OCI-LY3 (cell line): ENCODE measurements at regions not wholly inside any gene's neighbourhood (a gene's known extent, or its start where the extent isn't known, plus 50 kb on each side); places are given as distances from the start of the nearest gene placed in this dataset.

Source experiments
- H2AFZ ChIP-seq: fragments of 200-600, 300-600 bp; shearing (Covaris generic); 2 replicates; pipeline ENCODE4 v1.6.0; 2014; ENCODE audit warnings: antibody characterized with exemption, low read depth, low read length
- H3K27ac ChIP-seq: fragments of 200-600, 300-600 bp; sonication (generic); 2 replicates; pipeline ENCODE4 v1.5.1; 2014; ENCODE audit warnings: mild to moderate bottlenecking, low read length, moderate library complexity, mixed read lengths
- H3K27me3 ChIP-seq: fragments of 200-600, 300-600 bp; sonication (generic); 2 replicates; pipeline ENCODE4 v1.6.1; 2014; ENCODE audit warnings: low read depth, low read length, mixed read lengths
- H3K36me3 ChIP-seq: fragments of 200-600, 300-600 bp; sonication (generic); replicated peaks from 2 replicates; pipeline ENCODE3; 2014; ENCODE audit warnings: low read depth, low read length, mixed read lengths
- H3K4me1 ChIP-seq: fragments of 300-600, 200-600 bp; sonication (generic); 2 replicates; pipeline ENCODE4 v1.6.1; 2014; ENCODE audit warnings: low read length, mixed read lengths
- H3K4me2 ChIP-seq: fragments of 200-600, 300-600 bp; sonication (generic); 2 replicates; pipeline ENCODE4 v1.6.1; 2014; ENCODE audit warnings: low read length, mixed read lengths
- H3K4me3 ChIP-seq: fragments of 300-600, 200-600 bp; sonication (generic); 2 replicates; pipeline ENCODE4 v1.5.1; 2014; ENCODE audit warnings: antibody characterized with exemption, mild to moderate bottlenecking, low read length, moderate library complexity
- H3K79me2 ChIP-seq: fragments of 300-600, 200-600 bp; shearing (Covaris generic); 2 replicates; pipeline ENCODE4 v1.6.1; 2014; ENCODE audit warnings: mild to moderate bottlenecking, low read length, mixed read lengths
- H3K9ac ChIP-seq: fragments of 300-600, 200-600 bp; shearing (Covaris generic); 2 replicates; pipeline ENCODE4 v1.6.0; 2014; ENCODE audit warnings: mild to moderate bottlenecking, low read length, moderate library complexity
- H3K9me3 ChIP-seq: fragments of 200-600, 300-600 bp; shearing (Covaris generic); 2 replicates; pipeline ENCODE4 v1.6.1; 2014; ENCODE audit warnings: low read length, mixed read lengths; ENCODE audit not compliant: insufficient read depth
- H4K20me1 ChIP-seq: fragments of 200-600, 300-600 bp; sonication (generic); 2 replicates; pipeline ENCODE4 v1.6.1; 2016; ENCODE audit warnings: low read length, mixed read lengths; ENCODE audit not compliant: insufficient read depth
- CTCF ChIP-seq: fragments of 200-600, 300-600 bp; sonication (generic); IDR thresholded peaks from 2 replicates; pipeline ENCODE4 v1.5.1; 2014; ENCODE audit warnings: antibody characterized with exemption, low read length, low read depth
- EZH2phosphoT487 ChIP-seq: fragments of 200-600 bp; shearing (Covaris generic); IDR thresholded peaks from 2 replicates; pipeline ENCODE4 v1.6.1; 2018; ENCODE audit warnings: antibody characterized with exemption, mixed run types, low read depth

- Histone ChIP-seq H3K79me2 (no peaks in the 10 kb centered on the region), H3K9ac (no peak overlapping the region), H3K4me3 (no peak overlapping the region), H4K20me1 (no peaks in the 10 kb centered on the region), H3K4me1 (no peaks in the 10 kb centered on the region), H3K4me2 (no peak overlapping the region), H3K27me3 (0 out of 2 replicates have a peak, but pooled peaks cover 3% of the 10 kb centered on the region), H3K36me3 (no peaks in the 10 kb centered on the region), H3K9me3 (no peaks in the 10 kb centered on the region), H2AFZ (no peak overlapping the region), H3K27ac (no peak overlapping the region)
- no peak for TF ChIP-seq EZH2phosphoT487
- TF ChIP-seq CTCF = no peak
These were observed 301.7 kb upstream of the LYPLAL1 start for GRCh38 chr1:218872026-218872425.

- Histone ChIP-seq H3K9me3 (no peaks in the 10 kb centered on the region), H3K9ac (no peak overlapping the region), H2AFZ (no peak overlapping the region), H3K4me3 (no peak overlapping the region), H4K20me1 (no peaks in the 10 kb centered on the region), H3K27ac (no peak overlapping the region), H3K4me1 (no peaks in the 10 kb centered on the region), H3K79me2 (no peaks in the 10 kb centered on the region), H3K27me3 (0 out of 2 replicates have a peak, but pooled peaks cover 3% of the 10 kb centered on the region), H3K36me3 (no peaks in the 10 kb centered on the region), H3K4me2 (no peak overlapping the region)
- TF ChIP-seq CTCF = no peak
- TF ChIP-seq EZH2phosphoT487 = no peak
These were observed 300.8 kb upstream of the LYPLAL1 start for GRCh38 chr1:218872928-218873327.

- Histone ChIP-seq H3K79me2 (no peaks in the 10 kb centered on the region), H3K9ac (no peak overlapping the region), H4K20me1 (no peaks in the 10 kb centered on the region), H3K4me1 (no peaks in the 10 kb centered on the region), H3K36me3 (no peaks in the 10 kb centered on the region), H3K4me2 (no peak overlapping the region), H3K9me3 (no peaks in the 10 kb centered on the region), H2AFZ (no peak overlapping the region), H3K4me3 (no peak overlapping the region), H3K27ac (no peak overlapping the region), H3K27me3 (0 out of 2 replicates have a peak, but pooled peaks cover 3% of the 10 kb centered on the region)
- TF ChIP-seq CTCF = no peak
- TF ChIP-seq EZH2phosphoT487 = no peak
These were observed 299.4 kb upstream of the LYPLAL1 start for GRCh38 chr1:218874313-218874712.

GRCh38 chr1:218874801-218875400, 298.8 kb upstream of the LYPLAL1 start:
- Histone ChIP-seq H3K27me3 (0 out of 2 replicates have a peak, but pooled peaks cover 3% of the 10 kb centered on the region), H3K27ac (no peak overlapping the region), H3K9me3 (no peaks in the 10 kb centered on the region), H2AFZ (no peak overlapping the region), H3K36me3 (no peaks in the 10 kb centered on the region), H3K9ac (no peak overlapping the region), H3K4me2 (no peak overlapping the region), H3K4me3 (no peak overlapping the region), H3K79me2 (no peaks in the 10 kb centered on the region), H4K20me1 (no peaks in the 10 kb centered on the region), H3K4me1 (no peaks in the 10 kb centered on the region)
- TF ChIP-seq CTCF (no peak), EZH2phosphoT487 (no peak)
